ENCODE measurements at regions not wholly inside any gene's neighbourhood (a gene's known extent, or its start where the extent isn't known, plus 50 kb on each side); places are given as distances from the start of the nearest gene placed in this dataset.

DNA sequence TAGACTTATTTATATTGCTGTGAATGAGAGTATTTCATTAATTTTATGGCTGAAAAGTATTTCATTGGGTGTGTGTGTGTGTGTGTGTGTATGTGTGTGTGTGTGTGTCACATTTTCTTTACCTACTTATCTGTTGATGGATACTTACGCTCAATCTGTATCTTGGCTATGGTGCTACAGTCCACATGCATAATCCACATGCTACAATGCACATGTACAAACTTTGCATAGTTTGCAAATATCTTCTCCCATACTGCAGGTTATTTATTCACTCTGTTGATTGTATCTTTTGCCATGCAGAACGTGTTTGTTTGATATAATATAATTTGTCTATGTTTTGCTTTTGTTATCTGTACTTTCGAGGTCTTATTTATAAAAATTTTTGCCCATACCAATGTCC is 167.8 kb downstream of the RAB28 start:
- DNase-seq (ENCODE audit: low spot score), result no peak

DNA sequence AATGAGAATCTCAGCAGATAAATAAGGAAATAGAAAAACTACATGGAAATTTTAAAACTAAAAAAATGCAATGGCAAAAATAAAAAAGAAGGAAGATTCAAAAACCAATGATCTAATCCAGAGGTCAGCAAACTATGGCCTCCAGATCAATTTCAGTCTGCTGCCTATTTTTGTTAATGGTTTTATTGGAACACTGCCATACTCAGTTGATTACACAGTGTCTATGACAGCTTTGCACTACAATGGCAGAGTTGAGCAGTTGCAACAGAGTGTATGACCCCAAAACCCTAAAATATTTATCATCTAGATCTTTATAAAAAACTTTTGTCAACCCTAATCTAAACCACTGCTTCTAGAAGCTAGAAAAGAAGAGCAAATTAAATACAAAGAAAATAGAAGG is 170.3 kb downstream of the RAB28 start:
- no peak for DNase-seq (ENCODE audit: low spot score)

DNA sequence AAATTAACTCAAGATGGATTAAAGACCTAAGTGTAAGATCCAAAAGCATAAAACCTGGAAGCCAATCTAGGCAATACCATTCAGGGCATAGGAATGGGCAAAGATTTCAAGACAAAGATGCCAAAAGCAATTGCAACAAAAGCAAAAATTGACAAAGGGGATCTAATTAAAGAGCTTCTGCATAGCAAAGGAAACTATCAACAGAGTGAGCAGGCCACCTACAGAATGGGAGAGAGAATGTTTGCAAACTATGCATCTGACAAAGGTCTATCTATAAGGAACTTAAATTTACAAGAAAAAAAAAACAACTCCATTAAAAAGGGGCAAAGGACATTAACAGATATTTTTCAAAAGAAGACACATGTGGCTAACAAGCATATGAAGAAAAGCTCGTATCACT is 171.9 kb downstream of the RAB28 start:
- no peak for DNase-seq (ENCODE audit: low spot score)

DNA sequence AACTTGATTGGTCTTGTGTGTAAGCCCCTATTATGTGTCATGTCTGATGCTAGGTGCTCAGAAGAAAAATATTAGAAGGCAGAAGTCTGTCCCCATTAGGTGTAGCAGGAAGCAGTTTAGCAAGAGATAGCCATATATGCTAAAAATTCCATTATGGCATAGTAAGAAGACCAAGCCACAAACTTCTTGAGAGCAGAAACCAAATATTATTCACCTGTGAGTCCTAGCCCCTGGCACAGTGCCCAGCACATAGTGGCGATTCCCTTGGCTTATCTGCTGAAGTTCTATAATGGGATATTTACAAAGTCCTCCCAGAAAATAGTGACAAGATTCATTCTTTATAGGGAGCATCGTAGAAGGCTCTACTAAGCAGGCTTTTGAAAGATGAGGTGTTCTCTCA is 174.4 kb downstream of the RAB28 start:
- no peak for DNase-seq (ENCODE audit: low spot score)

DNA sequence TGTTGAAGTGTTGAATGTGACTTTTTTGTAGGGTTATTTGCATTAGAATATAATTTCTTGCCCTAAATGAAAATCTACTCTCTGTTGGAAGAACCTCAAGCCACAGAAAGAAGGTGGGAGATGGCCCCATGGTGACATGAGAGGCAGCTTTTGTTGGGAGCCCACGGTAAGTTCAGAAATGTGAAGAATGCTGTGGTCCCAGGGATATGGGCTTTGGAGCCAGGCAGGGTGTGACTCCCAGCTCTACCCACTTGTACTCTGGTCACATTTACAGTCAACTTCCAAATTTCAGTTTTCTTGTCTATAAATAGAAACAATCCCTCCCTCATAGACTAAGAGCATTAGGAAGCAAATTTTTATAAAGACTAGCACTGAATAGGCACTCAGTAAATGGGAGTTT is 177.8 kb downstream of the RAB28 start:
- DNase-seq (ENCODE audit: low spot score), result no peak

DNA sequence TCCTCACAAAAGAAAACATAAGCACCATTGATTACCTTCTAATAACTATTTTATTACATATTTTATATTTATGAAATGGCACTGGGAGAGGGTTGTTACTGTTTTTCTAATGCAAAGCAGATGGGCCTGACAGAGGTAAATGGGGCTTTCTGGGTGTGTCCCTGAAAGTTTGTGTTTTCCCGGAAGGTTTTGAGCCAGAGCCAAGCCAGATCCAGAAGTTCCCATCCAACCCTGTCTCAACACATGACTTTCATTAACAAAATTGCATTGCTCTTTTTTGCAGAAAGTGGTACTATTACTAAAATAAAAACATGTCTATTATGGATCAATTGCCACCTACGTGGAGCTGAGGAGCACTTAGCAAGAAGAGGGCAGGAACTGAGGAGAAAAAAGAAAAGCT is 181.3 kb downstream of the RAB28 start:
- no peak for DNase-seq (ENCODE audit: low spot score)

DNA sequence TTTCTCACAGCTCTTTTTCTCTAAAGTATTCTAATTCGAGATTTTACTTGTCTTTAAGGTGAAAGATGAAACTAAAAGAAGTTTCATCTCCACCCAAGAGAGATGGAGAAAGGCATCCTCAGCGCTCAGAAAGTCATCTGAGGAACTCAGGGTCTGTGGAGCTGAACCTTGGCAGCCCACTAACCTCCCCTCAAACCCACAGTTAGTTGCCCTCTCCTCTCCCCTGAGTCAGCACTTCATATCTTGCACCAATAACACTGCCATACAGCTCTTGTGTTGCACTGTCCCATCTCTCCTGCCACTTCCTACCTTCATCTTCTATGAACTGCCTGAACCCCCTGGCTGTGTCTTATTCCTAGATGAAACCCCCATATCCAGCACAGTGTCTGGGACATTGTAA is 184.8 kb downstream of the RAB28 start:
- no peak for DNase-seq (ENCODE audit: low spot score)

DNA sequence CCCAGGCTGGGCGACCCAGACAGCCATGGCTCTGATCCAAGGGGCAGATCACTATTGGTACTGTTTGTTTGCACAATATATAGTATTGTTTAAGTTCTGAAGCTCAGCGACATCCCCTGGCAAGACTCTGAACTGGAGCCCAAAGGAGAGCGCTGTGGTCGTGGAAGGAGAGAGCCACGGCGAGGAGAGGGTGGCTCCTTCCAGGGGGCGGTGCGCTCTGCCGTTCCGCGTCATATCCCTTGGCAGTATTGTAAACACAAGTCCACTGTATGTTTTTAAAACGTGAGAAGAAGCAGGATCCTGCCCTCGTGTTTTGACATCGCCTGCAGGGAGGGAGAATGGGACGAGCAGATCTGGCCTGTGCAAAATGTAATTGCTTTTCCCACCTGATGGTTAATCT is 185.5 kb downstream of the RAB28 start:
- no peak for DNase-seq (ENCODE audit: low spot score)

DNA sequence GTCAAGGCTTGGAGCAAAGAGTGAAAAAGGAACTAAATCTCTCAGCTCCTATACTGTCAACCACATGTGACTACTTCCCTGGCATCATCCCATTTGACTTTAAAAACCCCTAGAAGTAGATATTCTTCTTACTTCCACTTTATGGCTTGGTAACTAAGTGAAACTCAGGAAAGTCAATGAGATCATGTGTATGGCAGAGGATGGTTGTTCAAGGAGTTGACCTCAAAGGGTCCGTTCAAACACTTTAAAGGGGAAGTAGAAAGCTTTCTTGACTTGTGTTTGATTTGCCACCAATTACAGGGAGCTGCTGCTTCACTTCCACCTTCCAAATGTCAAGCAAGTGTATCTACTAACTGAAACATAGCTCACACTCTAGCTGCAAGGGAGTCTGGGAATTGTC is 187.2 kb downstream of the RAB28 start:
- DNase-seq (ENCODE audit: low spot score), result no peak

DNA sequence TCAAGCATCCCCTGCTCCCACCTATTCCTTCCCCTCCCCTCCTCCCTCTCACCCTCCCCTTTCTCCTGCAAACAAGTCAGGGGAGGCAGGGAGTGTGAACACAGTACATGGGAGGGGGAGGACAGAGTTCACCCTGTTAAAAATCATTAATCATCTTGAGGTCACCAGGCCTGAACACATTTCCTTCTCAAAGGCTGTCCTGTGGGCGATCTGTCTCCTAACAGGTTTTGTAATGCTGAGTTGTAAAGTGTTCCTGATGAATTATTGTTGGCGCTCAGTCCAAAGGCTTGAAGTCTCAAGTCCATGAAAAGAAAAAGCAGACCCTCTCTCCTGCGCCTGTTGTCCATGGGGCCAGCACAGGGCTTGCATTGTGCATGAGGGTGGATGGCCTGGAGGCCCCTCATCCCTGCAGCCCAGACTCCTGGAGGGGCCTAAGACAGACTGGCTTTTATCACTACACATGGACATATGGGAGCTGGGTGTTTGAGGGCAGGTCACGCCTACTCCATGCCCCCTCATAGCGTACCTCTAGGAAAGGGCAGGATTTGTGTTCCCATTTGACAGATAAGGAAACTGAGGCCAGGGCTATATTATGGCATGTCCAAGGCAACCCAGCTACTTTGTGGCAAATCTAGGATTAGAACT is 189.1 kb downstream of the RAB28 start:
- no peak for DNase-seq (ENCODE audit: low spot score)

DNA sequence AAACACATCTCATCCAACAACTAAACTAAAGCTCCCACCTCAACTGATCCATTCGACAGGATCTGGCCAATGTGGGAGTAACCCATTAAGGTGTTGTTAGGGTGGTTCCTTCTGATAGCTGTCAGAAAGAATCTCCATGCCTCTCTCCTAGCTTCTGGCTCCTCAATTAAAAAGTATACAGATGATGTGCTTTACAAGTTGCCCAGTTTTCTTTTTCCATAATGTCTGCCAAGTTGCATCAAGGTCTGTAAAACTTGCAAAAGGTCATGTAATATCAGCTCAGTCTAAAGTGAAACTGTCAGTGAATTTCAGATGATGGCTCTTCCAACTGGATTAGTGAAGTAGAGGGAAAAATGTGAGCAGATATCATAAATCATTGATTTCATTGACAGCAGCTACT is 191.8 kb downstream of the RAB28 start:
- no peak for DNase-seq (ENCODE audit: low spot score)

DNA sequence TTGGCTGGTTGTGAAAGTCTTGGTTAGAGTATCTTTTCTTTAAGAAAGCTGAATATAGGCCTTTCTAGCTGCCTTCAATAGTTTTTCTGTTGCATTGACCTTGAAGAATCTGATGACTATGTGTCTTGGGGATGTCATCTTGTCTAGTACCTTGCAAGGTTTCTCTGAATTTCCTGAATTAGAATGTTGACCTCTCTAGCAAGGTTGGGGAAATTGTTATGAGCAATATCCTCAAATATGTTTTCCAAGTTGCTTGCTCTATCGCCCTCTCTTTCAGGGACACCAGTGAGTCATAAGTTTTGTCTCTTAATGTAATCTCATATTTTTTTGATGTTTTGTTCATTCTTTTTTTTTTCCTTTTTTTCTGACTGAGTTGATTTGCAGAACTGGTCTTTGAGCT is 194.7 kb downstream of the RAB28 start:
- DNase-seq (ENCODE audit: low spot score), result no peak

DNA sequence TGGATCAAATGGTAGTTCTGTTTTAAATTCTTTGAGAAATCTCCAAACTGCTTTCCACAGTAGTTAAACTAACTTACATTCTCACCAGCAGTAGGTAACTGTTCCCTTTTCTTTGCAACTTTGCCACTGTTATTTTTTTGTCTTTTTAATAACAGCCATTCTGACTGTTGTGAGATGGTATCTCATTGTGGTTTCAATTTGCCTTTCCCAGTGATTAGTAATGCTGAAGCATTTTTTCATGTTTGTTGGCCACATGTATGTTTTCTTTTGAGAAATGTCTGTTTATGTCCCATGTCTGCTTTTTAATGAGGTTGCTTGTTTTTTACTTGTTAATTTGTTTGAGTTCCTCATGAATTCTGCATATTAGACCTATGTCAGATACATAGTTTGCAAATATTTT is 198.8 kb downstream of the RAB28 start:
- DNase-seq (ENCODE audit: low spot score), result no peak

DNA sequence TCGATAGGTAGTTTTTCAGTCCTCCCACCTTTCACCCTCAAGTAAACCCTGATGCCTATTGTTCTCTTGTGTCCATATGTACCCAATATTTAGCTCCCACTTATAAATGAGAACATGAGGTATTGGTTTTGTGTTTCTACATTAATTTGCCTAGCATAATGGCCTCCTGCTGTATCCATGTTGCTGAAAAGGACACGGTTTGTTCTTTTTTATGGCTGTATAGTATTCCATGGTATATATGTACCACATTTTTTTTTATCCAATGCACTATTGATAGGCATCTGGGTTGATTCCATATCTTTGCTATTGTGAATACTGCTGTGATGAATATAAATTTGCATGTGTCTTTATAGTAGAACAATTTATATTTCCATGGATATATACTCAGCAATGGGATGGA is 199.2 kb downstream of the RAB28 start:
- DNase-seq (ENCODE audit: low spot score), result no peak

DNA sequence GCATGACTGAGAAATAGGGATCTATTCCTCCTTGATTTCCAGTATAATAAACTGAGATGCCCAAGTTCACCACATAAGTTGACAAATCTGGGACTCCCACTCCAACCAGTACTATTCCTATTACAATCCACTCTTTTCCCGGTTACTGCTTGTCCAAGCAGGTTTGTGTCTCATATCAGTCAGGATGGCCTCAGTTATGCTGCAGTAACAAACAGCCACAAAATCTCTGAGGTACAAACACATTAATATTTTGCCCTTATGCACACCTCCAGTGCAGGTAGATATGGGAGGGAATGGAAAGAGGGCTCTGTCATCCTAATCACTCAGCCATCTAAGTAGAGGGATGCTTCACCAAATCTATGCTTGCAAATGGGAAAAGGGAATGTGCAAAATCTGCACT is 207.8 kb downstream of the RAB28 start:
- no peak for DNase-seq (ENCODE audit: low spot score)

DNA sequence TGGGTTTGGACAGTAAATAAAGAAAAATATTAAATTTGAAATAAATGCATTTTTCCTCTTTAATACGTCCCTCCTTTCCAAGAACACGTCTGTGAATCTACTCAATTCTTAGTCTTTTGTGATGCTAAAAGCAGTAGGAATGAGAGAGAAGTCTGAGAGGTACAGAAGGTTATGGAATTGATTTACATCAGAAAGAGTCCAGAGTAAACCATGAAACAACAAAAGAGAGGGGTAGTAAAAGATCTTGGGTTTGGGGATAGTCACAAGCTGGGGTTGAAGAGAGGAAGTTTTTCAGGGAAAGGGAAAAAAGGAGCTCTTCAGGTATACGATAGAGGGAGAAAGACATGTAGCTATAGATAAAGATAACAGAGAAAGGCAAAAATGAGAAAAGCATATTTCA is 215.4 kb downstream of the RAB28 start:
- DNase-seq (ENCODE audit: low spot score), result no peak

DNA sequence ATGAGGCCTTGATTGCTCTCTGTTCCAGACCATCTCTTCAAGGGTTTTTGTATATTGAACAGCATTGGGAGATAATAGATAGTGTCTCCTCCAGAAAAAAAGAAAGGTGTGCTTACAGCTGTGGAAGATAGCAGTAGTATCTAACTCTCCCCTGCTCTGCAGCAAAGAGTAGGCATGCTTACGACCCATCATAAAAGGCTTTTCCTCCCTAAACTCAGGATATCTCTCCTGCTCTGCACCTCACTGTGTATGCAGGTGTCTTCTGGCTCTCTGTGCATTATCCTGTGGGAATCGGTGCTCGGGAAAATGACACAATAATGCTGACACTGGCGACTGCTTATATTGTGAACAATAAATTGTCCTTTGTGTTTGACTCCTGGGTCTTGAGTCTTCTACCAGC is 216.0 kb downstream of the RAB28 start:
- no peak for DNase-seq (ENCODE audit: low spot score)

DNA sequence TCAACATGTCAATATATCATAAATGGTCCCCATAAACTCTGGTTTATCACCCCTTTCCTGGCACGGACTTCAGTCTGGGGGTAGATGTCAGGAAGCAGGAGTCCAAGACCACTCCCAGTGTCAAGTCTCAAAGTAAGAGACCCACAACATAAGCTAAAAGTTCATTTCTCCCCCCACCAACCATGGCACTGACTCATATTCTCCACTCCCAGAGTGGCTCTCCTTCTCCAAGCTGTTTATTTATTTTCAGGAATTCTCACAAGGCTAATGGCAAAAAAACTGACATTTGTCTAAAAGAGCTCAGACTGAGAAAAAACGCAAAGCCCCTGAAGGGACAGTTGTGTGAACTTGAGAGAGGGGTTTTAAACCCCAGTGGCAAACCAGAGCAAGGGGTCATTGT is 217.0 kb downstream of the RAB28 start:
- no peak for DNase-seq (ENCODE audit: low spot score)

DNA sequence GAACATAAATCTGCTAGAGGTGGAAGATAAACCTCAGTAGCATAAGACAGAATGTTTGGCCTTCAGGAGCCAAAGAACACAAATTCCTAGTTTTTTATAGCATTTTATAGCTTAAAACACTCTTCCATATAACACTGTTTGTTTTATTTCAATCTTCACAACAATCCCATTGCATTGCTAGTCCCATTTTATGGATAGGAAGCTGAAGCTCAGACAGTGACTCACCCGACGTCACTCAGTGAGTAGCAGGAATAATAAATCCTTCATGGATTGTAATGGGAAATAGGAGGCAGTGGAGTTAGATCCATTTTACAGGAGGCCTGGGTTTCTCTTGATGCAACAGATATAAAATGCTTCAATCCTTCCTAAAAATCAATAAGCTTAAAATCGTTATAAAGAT is 217.5 kb downstream of the RAB28 start:
- no peak for DNase-seq (ENCODE audit: low spot score)

DNA sequence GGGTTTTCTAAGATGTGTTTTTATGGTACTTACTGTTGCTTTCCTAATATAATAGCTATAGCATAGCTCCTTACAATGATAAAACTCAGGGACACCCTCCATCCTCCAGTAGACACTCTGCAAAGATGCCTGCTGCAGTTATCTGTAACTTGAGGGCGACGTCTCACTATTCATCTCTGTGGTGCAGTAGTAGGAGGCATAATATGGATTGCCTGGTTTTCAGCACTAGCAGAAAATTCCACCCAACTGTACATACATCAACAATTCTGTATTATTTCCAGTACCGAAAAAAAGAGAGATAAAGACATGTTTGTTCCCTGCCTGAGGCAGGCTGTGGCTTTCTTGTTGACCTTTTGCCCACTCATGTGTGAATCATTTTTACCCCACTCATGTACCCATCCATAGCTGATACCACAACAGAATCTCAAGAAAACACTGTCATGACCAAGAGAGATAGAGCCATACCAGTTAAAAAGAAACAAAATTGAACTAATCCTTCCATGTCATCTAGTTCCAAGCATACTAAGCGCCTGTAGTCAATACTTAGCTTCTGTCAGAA is 220.1 kb downstream of the RAB28 start:
- no peak for DNase-seq (ENCODE audit: low spot score)

DNA sequence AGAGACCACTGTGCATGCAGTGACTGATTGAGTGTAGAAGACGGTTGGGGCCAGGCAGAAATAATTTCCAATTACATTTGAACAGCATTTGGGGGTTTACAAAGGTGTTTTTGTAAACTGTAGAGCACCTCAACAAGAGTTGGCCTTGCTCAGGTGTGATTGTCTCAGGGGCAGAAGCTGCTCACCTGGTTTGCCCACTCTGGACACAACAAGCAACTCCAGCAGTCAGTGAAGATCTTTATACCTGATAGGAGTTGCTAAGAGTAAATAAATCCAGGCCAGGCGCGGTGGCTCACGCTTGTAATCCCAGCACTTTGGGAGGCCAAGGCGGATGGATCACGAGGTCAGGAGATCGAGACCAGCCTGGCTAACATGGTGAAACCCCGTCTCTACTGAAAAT is 221.3 kb downstream of the RAB28 start:
- no peak for DNase-seq (ENCODE audit: low spot score)

DNA sequence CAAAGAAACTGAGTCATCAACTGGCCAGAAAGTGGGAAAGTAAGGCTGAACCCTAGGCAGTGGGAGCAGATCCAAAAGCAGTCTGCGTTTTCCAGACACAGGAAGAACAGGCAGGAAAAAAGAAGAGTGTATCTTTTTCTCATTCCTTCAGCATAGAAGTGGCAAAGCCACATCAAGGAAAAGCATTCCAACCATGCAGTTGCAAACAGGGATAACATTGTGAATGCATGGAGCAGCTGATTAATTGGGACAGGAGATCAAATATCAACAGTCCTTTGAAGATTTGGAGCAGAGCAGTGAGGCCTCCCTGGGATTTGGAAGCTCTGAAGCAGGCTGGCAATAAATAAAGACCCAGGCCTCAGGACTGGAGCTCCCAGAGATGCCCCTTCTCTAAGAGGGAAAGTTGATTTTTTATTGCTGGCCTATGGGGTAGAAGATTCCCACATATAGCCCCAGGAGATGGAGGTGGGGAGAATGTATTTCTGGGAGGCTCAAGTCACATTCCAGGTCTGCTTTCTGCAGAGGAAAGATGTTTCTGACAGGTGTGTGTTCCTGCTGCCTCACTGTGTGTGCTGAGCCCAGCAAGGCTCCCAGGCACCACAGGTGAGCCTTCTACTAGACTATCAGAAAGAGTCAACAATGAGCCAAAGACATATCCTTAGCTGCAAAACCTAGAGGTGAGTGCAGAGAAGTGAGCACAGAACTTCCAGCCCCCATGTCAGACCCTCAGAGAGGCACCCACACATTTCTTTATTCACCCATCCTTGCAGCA is 222.5 kb downstream of the RAB28 start:
- DNase-seq (ENCODE audit: low spot score), result no peak

DNA sequence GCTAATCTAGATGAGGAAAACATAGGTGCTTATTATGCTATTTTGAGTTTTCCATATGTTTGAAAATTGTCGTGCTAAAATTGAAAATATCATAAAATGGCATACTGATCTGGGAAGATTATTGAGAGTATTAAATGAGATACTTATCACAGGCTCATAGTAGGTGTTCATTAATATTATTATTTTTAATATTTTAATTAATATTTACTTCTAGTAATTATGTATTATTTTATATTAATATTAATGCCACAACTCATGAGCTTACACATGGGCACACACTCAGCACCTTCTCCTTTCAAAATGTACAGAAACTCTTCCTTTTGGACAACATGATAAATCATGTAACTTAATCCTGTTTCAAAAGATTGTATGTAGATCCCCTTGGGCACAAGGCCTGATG is 223.6 kb downstream of the RAB28 start:
- DNase-seq (ENCODE audit: low spot score), result no peak

DNA sequence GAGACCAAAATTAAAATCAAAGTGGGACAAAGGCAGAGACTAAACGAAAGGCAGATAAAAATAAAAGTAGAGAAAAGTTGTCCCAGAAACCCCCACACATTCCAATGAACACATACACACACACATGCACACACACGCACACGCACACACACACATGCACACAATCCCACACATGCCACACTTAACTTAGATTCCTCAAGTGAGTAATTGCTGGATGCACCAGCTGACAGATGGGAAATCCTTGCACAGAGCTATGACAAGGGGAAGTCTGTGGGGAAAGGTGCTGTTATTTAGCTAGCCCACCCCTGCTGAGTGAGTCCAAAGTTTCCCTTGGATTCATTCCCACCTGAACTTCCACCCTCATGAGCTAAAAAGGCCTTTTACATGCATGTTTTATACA is 233.9 kb downstream of the RAB28 start:
- DNase-seq (ENCODE audit: low spot score), result no peak
